Stimulated activated CD8-positive, alpha-beta memory T cell treated with anti-CD3 and anti-CD28 coated beads, Interleukin-7, amount 100 ng/mL, for 48 hours (primary cell): ENCODE measurements at regions not wholly inside any gene's neighbourhood (a gene's known extent, or its start where the extent isn't known, plus 50 kb on each side); places are given as distances from the start of the nearest gene placed in this dataset.

Experiments used
- DNase-seq, 2 donors: peaks; one replicate each; pipeline ENCODE4 v3.0.0-alpha.2; 2020; ENCODE audit warnings: low read depth in 1 of 2; ENCODE audit errors: extremely low read depth in 1 of 2

DNA sequence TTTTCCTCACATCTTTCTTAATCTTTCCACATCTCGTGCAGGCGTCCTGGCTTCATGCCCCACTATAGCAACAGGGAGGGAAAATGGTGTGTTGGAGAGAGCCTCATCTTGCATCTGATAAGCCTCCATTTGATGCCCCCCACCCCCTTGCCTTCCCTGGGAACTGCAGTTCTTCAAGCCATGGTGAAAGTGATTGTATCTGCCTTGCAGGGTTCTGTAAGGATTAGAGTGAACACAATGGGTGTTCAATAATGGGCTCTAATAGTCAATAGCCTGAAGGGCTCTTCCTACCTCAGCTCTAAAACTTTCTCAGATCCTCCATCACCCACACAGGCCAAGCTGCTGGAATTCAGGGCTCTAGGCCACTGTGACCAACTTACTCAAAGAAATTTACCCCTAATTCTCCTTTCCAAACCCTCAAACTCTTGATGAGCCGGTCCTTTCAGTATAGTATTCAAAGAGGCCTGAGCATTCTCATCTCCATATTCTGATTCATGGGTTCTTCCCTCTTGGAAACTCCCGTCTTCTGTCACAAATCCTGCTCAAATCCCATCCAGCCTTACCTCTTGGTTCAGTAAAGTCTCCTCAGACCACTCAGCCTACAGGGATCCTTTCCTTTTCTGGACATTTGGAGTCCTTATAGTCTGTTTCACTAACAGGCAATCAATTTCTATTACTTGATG lies 128.3 kb upstream of the TRIM2 start:
- DNase-seq = no peak

- no peak for DNase-seq
Measured at GRCh38 chr4:153076861-153077260, 127.4 kb upstream of the TRIM2 start.

- DNase-seq = no peak
Measured at GRCh38 chr4:153079857-153080391, 124.3 kb upstream of the TRIM2 start.

DNA sequence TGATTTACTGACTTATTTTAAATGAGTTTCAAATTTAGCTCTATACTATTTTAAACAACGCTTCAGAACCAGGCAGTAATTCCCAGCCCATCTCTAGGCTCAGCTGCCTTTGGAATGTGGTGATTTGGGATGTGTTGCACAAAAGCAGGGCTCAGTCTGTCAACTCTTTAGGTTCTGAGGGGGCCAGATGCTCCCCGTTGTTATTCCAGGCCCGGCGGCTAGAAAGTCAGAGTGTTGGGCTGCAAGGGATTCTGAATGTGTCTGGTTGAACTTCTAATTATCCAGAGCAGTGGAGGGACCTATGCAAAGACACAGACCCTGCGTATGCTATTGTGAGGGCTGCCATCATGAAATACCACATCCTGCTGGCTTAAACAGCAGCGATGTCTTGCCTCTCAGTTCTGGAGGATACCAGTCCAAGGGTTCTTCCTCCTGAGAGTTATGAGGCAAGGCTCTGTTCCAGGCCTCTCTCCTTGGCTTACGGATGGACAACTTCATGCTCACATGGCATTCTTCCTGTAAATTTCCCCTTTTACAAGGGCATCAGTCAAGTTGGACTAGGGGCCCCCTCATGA lies 123.2 kb upstream of the TRIM2 start:
- DNase-seq = no peak

DNA sequence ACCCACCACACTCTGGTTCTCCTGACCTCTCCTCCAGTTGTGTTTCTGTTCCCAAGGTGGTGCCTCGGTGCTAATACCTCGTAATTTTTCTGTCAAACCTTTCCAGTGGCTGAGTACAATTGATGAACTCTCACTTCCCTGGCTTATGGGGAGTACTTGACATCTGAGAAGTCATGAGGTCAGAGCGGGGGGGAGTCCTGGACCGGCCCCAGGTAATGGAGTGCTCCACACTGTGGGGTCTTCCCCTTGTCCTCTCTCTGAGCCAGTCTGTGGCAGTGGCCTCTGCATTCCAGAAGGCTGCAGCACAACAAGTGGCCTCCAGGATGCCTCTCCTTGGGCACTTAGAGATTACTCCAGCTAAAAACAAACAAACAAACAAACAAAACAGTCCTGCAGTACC lies 122.5 kb upstream of the TRIM2 start:
- DNase-seq = no peak

DNA sequence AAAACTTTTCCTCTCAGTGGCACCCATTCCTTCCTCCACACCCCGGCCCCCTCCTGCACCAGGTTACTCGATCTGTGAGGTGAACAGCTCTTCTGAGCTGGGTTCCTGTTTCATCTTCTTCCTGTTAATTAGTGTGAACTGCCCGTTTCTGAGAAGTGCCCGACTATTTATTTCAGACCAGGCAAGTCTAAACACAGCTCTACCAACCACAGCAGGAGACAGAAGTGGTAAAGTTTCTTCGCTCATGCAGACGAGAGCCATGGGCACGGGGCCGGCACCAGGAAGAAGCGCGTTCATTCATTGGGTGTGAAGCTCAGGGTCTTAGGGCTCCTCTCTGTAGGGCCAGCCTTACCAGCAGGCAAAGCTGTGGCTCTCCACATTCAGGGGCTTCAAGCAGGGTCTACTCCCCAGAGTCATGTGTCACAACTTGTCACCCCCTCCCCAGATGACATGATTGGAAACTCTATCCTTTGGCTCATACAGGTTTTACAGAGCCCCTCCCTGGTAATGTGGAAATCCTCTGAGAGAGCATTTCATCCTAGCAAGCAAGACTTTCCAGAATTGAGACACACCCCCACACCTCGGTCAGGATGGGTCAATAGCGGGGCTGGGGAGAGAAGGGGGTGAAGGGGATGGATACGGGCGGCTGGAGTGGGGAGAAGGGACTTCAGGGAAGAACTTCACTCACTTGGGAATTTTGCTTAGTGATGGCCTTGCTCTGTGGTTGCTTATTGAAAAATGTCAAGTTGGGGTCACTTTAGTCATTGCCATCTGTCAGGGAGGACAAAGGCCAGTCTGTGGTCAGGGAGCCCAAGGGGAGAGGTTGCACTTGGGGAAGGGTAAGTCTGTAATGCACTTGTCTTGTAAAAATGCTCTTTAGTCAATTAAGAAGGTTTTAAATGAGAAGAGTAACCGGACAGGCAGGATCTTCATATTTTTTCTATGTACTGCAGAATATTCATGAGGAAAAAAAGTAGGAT lies 121.6 kb upstream of the TRIM2 start:
- no peak for DNase-seq

DNA sequence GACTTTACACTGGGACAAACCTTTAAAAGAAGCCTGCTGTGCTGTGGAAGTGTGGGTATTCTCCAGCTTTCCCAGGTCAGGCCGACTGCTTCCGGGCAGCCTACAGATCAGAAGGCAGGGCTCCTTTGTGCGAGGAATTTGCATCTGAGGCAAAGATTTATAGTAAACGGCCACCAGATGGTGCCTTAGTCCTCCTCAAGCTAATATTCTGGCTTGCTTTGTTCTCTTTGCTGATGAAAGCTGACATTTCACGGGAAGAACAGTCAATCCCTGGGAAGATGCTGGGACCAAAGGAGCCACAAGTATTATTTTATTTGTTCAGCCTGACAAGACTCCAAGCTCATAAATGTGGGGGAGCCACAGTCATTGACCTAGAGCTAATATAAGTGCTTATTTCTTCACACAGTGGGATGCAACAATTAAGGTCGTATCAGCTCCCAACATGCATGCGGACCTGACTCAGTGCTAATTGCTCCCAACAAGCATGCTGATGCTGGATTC lies 120.7 kb upstream of the TRIM2 start:
- peak in 1 of 2 donors; percentile 23 for DNase-seq

GRCh38 chr4:153084224-153084979 lies 119.8 kb upstream of the TRIM2 start:
- no peak for DNase-seq

GRCh38 chr4:153084980-153085630 lies 119.1 kb upstream of the TRIM2 start:
- peak; percentile 61 to 73 for DNase-seq

GRCh38 chr4:153087671-153088194 lies 116.5 kb upstream of the TRIM2 start:
- no peak for DNase-seq

DNA sequence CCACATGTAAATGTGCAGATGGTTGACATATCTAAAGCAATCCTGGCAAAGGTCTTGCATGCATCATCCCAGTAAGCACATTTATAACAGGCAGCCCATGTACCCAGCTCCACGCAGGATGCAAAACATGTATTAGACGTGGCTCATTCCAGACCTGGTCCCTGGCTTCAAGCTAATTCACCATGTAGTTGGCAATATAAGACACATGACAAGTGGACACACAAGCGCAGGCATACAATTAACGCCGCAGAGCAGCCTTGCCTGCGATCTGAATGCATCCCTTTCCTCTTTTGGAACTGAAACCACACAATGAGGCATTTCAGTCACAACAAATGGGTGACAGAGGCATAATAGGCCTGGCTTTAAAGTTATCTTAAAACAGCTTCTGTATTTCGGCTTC lies 114.5 kb upstream of the TRIM2 start:
- no peak for DNase-seq

DNA sequence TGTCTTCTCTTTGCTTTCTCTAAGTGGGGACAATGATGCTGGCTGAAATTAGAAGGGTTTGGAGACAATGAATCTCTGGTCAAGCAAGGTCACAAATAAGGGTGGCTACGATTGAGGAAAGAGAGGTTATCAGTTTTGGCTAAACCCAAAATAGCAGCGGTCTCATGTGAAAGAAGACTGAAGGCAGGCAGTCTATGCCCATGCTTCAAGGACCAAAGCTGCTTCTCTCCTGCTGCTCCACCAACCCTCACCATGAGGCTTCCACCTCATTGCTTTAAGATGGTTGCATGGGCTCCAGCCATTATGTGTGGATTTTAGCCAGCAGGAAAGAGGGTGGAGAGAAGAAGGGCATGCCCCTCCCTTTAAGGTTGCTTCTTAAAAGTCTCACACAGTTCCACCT lies 114.1 kb upstream of the TRIM2 start:
- no peak for DNase-seq

GRCh38 chr4:153090670-153091385 lies 113.4 kb upstream of the TRIM2 start:
- no peak for DNase-seq

GRCh38 chr4:153093396-153093795 lies 110.8 kb upstream of the TRIM2 start:
- DNase-seq = no peak

DNA sequence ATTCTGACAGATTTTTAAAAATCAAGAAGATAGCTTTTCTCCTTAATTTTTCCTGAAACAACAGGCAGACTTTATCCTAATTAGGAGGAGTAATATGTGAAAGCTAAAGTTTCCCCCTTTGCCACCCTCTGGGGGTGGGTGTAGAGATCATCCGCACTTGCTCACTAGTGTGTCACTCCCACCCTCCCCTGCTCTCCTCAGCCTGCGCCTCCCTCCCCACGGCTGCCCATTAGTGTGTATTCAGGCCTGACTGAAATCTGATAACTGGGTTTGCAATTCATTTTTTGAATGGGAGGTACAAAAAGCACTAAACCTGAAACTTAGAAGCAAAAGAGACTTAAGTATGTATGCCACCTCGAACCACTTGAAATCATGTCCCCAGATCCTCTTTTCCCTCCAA lies 110.4 kb upstream of the TRIM2 start:
- no peak for DNase-seq

DNA sequence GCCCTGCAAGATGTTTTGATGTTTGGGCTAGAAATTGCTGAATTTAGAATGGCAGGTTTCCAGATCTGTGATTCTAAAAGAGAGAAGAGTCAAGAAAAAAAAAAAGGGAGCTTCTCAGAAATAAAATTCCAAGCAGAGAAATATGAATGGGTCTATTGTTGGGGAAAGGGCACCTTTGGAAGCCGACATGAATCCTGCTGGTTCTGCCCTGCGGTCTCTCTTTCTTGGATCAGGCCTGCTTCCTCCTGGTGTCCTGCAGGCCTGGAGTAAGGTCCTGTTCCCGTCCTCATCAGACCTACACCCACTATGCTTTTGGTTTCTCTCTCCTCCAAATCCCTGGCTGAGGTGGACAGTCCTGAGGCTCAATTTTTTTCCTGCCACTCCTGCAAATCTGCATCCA lies 109.8 kb upstream of the TRIM2 start:
- no peak for DNase-seq

GRCh38 chr4:153095448-153096204 lies 108.6 kb upstream of the TRIM2 start:
- no peak for DNase-seq

DNA sequence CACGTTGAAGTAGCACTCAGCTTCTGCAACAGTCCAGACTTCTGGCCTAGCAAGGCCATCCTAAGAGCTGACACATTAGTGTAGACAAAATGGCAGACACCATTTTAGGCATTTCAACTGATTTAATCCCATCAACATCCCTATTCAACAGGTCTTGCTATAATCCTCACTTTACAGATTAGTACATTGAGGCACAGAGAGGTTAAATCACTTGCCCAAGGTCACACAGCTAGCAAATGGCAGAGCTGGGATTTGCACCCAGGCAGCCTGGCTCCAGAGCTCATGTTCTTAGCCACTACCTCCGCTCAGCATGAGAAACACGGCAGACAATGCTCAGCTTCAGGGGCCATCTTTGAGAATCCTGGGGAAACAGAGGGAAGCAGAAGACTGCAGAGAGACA lies 107.9 kb upstream of the TRIM2 start:
- DNase-seq = no peak
